SK-N-DZ (cell line): ENCODE measurements at regions not wholly inside any gene's neighbourhood (a gene's known extent, or its start where the extent isn't known, plus 50 kb on each side); places are given as distances from the start of the nearest gene placed in this dataset.

Source experiments
- DNase-seq: peaks from one replicate; pipeline ENCODE4 v3.0.0-alpha.2; 2015; ENCODE audit warnings: low spot score

- no peak for DNase-seq
These were observed 86.0 kb downstream of the MID1IP1 start for GRCh38 chrX:38887222-38887621.

- no peak for DNase-seq
These were observed 89.1 kb downstream of the MID1IP1 start for GRCh38 chrX:38890326-38890725.

DNA sequence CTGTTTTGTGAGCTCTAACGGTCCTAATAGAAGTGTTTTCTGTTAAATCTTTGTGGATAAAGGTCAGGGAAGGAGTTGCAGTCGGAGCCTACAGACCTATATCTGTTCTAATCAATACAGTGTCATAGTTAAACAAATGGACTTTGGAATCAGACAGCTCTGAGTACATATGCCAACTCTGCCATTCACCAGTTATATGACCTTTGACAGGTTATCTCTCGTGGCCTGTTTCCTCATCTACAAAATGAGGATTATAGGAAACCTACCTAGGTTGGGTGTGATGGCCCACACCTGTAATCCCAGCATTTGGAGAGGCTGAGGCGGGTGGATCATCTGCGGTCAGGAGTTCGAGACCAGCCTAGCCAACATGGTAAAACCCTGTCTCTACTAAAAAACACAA lies 89.7 kb downstream of the MID1IP1 start:
- DNase-seq = no peak

DNA sequence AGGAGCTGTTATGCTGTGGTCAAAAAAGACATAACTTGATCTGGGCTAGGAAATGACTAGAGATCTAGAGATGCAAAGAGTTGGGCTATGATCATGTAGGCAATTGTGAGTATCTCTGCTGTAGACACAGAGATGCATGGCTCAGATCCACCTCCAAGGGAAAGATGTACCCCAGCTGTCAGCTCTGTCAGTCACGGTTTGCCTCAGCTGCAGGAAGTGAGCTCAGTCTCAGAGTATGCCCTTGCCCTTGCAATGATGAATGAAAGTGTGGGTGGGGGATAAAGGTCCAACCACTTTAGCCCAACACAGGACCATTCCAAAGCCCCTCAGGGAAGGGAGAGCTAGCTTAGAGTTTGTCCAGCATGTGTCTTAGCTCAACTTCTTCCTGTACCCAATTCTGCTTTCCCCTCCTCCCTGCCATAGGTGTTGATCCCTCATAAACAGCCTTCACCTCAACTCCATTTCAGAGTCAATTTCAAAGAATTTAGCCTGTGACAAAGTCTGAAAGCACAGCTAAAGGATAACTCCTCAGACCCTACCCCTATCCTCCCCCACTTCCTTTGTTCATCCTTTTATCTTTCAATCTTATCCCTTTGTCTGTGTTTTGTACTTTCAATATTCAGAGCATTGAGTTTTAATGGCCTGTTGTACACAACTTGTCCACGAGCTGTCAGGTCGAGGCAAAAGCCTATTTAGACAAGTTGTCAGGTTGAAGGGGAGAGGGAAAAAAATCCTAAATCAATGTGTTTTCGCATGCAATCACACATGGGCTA lies 90.6 kb downstream of the MID1IP1 start:
- DNase-seq = no peak

- no peak for DNase-seq
These were observed 92.2 kb downstream of the MID1IP1 start for GRCh38 chrX:38893441-38893840.

DNA sequence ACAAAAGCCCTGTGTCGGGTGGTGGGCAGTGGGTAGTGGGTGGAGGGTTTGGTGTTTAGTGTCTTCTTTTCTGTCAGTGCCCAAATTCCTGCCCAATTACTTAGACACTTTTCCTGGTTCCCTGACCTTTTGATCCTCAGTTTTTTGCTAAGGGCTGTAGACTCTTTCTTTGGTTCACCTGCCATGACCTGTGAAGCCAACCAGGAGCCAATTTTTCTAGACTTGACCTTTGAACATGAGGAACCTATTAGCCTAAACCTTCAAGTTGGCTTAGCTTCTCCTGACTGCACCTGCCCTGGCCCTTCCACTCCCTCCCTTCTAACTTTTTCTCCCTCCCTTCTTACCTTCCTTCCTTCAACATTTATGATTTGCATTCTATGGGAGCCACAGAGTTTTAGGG lies 94.5 kb downstream of the MID1IP1 start:
- DNase-seq = no peak

GRCh38 chrX:38896724-38897298 lies 95.6 kb downstream of the MID1IP1 start:
- DNase-seq = no peak

GRCh38 chrX:38898261-38898660 lies 97.0 kb downstream of the MID1IP1 start:
- DNase-seq = no peak

DNA sequence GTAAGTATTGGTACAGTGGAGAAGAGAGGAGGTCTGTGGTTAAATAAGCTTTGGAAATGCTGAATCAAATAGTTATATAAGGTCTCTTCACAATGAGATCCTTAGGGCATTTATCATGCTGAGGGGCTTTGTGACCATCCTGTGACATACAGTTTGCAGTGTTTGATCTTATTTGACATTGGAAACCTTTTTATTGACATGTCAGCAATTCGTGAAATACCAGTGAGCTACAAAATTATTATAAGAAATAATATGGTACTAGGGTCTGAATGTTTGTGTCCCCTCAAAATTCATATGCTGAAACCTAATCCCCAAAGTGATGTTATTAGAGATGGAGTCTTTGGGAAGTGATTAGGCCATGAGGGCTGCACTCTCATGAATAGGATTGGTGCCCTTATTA lies 98.4 kb downstream of the MID1IP1 start:
- DNase-seq = no peak

DNA sequence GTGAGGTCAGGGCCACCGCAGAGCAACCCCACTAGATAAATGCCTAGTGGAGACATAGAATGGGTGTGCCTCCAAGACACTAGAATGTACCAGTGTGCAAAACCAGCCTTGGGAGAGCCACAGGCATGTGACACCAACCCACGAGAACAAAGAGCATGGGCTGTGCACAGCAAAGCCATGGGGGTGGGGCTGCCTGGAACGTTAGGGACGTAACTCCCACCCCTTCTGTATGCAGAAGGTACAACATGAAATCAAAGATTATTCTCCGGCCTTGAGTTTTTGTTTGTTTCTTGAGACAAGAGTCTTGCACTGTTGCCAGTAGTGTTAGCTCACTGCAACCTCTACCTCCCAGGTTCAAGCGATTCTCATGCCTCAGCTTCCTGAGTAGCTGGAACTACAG lies 99.5 kb downstream of the MID1IP1 start:
- DNase-seq = no peak

- DNase-seq = no peak
These were observed 101.8 kb downstream of the MID1IP1 start for GRCh38 chrX:38902972-38903492.

GRCh38 chrX:38916801-38917200 lies 115.5 kb downstream of the MID1IP1 start:
- DNase-seq = no peak

DNA sequence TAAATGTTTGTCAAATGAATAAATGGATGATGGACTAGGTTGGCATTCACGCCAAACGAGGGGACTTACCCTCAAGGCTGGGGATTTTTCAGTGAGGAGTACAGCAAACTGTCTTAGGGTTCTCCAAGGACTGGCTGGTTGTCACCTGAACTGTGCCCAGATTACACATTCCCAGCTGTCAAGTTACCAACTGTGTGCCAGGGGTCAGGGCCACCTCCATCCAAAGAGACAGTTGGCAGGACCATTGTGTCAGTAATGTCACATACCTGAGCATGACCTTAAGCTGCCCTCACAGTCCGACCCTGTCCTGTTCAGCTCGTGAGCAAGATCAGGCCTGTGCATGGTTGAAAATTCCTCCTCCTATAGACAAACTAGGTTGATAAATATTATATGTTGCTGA lies 116.7 kb downstream of the MID1IP1 start:
- no peak for DNase-seq

- DNase-seq = no peak
These were observed 117.9 kb downstream of the MID1IP1 start for GRCh38 chrX:38919202-38919601.

- DNase-seq = no peak
These were observed 118.7 kb downstream of the MID1IP1 start for GRCh38 chrX:38919853-38920528.

DNA sequence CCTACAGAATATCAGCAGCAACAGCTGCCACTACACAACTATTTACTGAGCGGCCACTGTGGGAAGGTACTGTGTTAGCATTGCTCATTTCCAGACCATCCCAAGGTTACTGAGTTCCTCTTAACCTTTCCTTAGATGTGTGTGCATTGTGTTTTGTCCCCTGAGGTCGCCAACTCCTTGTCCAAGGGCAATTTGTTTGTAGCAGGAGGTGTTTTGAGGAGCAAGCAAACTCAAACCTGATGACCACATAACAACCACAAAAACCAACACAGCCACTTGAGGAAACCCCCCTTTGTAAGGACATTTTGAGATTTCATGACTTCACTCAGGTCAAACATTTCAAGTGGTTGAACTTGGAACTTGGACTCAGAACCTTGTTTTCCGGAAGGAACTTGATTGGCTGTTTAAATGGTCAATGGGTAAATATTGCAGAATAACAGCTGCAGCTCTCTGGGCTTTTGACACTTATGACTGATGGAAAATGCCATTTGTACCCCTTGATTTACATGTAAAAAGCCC lies 122.3 kb downstream of the MID1IP1 start:
- no peak for DNase-seq

- DNase-seq = peak; percentile 29
These were observed 126.3 kb downstream of the MID1IP1 start for GRCh38 chrX:38927592-38927991.

- DNase-seq = no peak
These were observed 128.7 kb downstream of the MID1IP1 start for GRCh38 chrX:38929966-38930421.

DNA sequence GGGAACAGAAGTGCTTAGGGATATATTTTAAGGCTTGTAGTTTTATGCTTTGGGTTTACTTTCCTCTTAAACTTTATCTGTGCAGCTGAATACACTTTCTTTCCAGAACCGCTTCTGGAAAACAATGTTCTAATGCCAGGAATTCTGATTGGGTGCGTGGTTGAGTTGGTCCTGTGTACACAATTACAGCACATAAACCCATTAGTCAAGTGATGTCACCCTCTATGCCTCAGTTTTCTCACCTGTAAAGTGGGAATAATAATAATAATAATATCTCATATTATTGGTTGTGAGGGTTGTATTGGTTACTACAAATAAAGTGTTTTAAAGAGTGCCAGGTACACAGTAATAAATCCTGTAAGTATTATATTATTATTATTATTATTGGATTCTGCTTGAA lies 129.2 kb downstream of the MID1IP1 start:
- DNase-seq = no peak

- DNase-seq = no peak
These were observed 134.3 kb downstream of the MID1IP1 start for GRCh38 chrX:38935561-38935960.

GRCh38 chrX:38937400-38937799 lies 136.1 kb downstream of the MID1IP1 start:
- no peak for DNase-seq

DNA sequence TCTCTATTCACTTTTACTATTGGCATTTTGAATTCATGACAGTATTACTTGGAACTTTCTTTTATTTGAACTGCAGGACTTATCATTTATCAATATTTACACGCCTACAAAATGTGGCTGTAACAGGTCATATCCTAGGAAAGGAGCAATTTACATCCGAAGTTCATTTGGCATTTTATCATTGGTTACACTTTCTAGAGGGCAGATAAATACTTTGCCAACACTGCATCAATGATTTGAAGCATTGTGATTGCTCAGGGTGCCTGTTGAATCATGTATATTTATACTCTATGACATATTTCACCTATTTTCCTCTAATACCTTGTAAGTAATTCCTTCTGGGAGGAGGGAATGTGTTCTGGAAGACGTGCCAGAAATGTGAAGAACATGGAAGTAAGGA lies 136.7 kb downstream of the MID1IP1 start:
- DNase-seq = no peak
